ENCODE measurements at regions not wholly inside any gene's neighbourhood (a gene's known extent, or its start where the extent isn't known, plus 50 kb on each side); places are given as distances from the start of the nearest gene placed in this dataset.

DNA sequence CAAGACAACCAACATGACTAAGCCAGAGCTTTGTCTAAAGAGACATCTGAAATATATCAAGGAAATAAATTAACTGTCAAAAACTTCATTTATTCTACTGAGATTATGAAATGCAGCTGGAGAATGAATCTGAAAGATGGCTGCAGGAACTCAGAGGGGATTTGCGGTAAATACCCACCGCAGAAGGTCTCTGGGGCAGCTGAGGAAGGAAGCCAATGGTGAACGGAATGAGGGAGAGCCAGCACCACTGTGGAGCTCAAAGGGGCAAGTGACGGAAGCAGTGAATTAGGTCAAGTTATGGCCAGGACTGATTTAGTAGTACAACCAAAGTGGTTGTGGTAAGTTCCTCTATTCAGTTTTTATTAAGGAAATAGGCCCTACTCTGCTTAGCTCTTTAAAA is 215.3 kb upstream of the GLI3 start:
- Histone ChIP-seq H3K9me3 (ENCODE audit: low read length) (no peaks in the 10 kb centered on the region), H3F3A (ENCODE audit: insufficient read depth, low read length, poor library complexity, severe bottlenecking) (no peaks in the 10 kb centered on the region), H4K20me1 (ENCODE audit: insufficient read depth) (no peaks in the 10 kb centered on the region), H3K4me2 (ENCODE audit: low read length) (no peak overlapping the region), H2AFZ (ENCODE audit: low read depth, low read length) (no peak overlapping the region), H3K36me3 (ENCODE audit: insufficient read depth, low read length) (no peaks in the 10 kb centered on the region), H3K4me3 (ENCODE audit: low read length) (no peak overlapping the region), H3K27ac (ENCODE audit: low read length) (no peak overlapping the region), H3K9me2 (ENCODE audit: insufficient read depth, low read length) (no peaks in the 10 kb centered on the region), H3K27me3 (ENCODE audit: insufficient read depth, low read depth, low read length) (no peaks in the 10 kb centered on the region), H3K9ac (ENCODE audit: low read length) (no peak overlapping the region), H3K79me2 (replicated peaks; ENCODE audit: insufficient read depth, low read length) (no peaks in the 10 kb centered on the region)
- TF ChIP-seq MXI1 (conservative IDR thresholded peaks at IDR 0.05; ENCODE audit: poor library complexity, severe bottlenecking) (no peak), REST (IDR thresholded peaks at IDR 0.05; ENCODE audit: borderline replicate concordance) (no peak), RAD21 (conservative IDR thresholded peaks at IDR 0.05) (no peak), CTCF (IDR thresholded peaks at IDR 0.05; ENCODE audit: poor library complexity, severe bottlenecking) (no peak), EZH2 (IDR thresholded peaks at IDR 0.05; ENCODE audit: borderline replicate concordance, insufficient read depth, low read length, poor library complexity, severe bottlenecking) (no peak), POLR2AphosphoS5 (IDR thresholded peaks at IDR 0.05) (no peak), EP300 (conservative IDR thresholded peaks at IDR 0.05; ENCODE audit: poor library complexity, severe bottlenecking) (no peak), TAF1 (IDR thresholded peaks at IDR 0.05; ENCODE audit: low read depth) (no peak), SMC3 (conservative IDR thresholded peaks at IDR 0.05; ENCODE audit: poor library complexity) (no peak)

- no peak overlapping the region for H3K4me2 ChIP-seq (ENCODE audit: low read length)
- TF ChIP-seq CTCF (IDR thresholded peaks at IDR 0.05; ENCODE audit: poor library complexity, severe bottlenecking) (no peak), TAF1 (IDR thresholded peaks at IDR 0.05; ENCODE audit: low read depth) (no peak), SMC3 (conservative IDR thresholded peaks at IDR 0.05; ENCODE audit: poor library complexity) (no peak), EZH2 (IDR thresholded peaks at IDR 0.05; ENCODE audit: borderline replicate concordance, insufficient read depth, low read length, poor library complexity, severe bottlenecking) (no peak), REST (IDR thresholded peaks at IDR 0.05; ENCODE audit: borderline replicate concordance) (no peak)
- H2AFZ ChIP-seq (ENCODE audit: low read depth, low read length), result no peak overlapping the region
- no peak overlapping the region for H3K9ac ChIP-seq (ENCODE audit: low read length)
- no peaks in the 10 kb centered on the region for H3F3A ChIP-seq (ENCODE audit: insufficient read depth, low read length, poor library complexity, severe bottlenecking)
- H3K36me3 ChIP-seq (ENCODE audit: insufficient read depth, low read length), result no peaks in the 10 kb centered on the region
- peaks cover 3% of the 10 kb centered on the region for H3K9me3 ChIP-seq (ENCODE audit: low read length)
- H4K20me1 ChIP-seq (ENCODE audit: insufficient read depth), result no peaks in the 10 kb centered on the region
- no peak overlapping the region for H3K27ac ChIP-seq (ENCODE audit: low read length)
- H3K4me3 ChIP-seq (ENCODE audit: low read length), result no peak overlapping the region
- H3K27me3 ChIP-seq (ENCODE audit: insufficient read depth, low read depth, low read length), result no peaks in the 10 kb centered on the region
- H3K9me2 ChIP-seq (ENCODE audit: insufficient read depth, low read length), result no peaks in the 10 kb centered on the region
- H3K79me2 ChIP-seq (replicated peaks; ENCODE audit: insufficient read depth, low read length), result no peaks in the 10 kb centered on the region
These were observed 212.4 kb upstream of the GLI3 start for GRCh38 chr7:42449431-42449830.

Measured in neural cell (in vitro differentiated cells).